MG63 (cell line): ENCODE measurements at regions not wholly inside any gene's neighbourhood (a gene's known extent, or its start where the extent isn't known, plus 50 kb on each side); places are given as distances from the start of the nearest gene placed in this dataset.
"Not testable (repeated sequence)": the region's sequence is repeated elsewhere in the genome, so short reads cannot be mapped to it uniquely, and the experiment has no call there.

Experiments
- DNase-seq: peaks from one replicate; pipeline ENCODE4 v3.0.0-alpha.2; 2020
- H3K27me3 ChIP-seq: fragments of 250-450 bp; sonication (Bioruptor Pico); 2 replicates; pipeline ENCODE4 v1.5.1; 2020; ENCODE audit warnings: mild to moderate bottlenecking, moderate library complexity
- H3K36me3 ChIP-seq: fragments of 250-450 bp; sonication (Bioruptor Pico); 2 replicates; pipeline ENCODE4 v1.5.1; 2020; ENCODE audit warnings: mild to moderate bottlenecking, moderate library complexity
- H3K4me3 ChIP-seq: fragments of 250-450 bp; sonication (Bioruptor Pico); 2 replicates; pipeline ENCODE4 v1.5.1; 2020; ENCODE audit warnings: mild to moderate bottlenecking, moderate library complexity
- H3K9me3 ChIP-seq: fragments of 250-450 bp; sonication (Bioruptor Pico); 2 replicates; pipeline ENCODE4 v1.5.1; 2020; ENCODE audit warnings: mild to moderate bottlenecking, moderate library complexity

DNA sequence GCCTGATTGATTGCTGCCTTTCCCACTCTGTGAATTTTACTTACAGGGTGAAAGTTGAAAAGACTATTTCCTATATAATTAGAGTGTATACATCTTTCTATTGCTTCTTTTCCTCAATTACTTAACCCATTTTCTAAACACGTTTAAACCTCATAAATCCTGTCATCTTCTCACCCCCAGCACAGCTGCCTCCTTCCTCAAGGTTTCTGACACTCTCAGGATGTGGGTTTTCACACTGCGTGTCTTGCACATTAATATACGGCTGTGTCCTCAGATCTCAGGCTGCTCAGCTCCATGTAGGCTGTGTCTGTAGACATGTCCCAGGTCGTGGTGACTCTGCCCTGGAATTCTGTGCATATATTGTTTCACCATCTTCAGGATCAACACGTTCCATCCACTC, 97.6 kb upstream of the GOLGA6L6 start:
- peaks cover 17% of the 10 kb centered on the region for H3K27me3 ChIP-seq
- H3K9me3 ChIP-seq, H3K36me3 ChIP-seq, DNase-seq, H3K4me3 ChIP-seq: not testable (repeated sequence)

- DNase-seq, H3K4me3 ChIP-seq: not testable (repeated sequence)
These were observed 95.9 kb upstream of the GOLGA6L6 start for GRCh38 chr15:20637499-20637898.

GRCh38 chr15:20629526-20629925, 87.9 kb upstream of the GOLGA6L6 start:
- H3K4me3 ChIP-seq, H3K27me3 ChIP-seq, DNase-seq, H3K9me3 ChIP-seq, H3K36me3 ChIP-seq: not testable (repeated sequence)

More at GRCh38 chr15:20637499-20637898, 95.9 kb upstream of the GOLGA6L6 start:
- not testable (repeated sequence) for H3K36me3 ChIP-seq, H3K9me3 ChIP-seq, H3K27me3 ChIP-seq

GRCh38 chr15:20628538-20628937, 86.9 kb upstream of the GOLGA6L6 start:
- H3K9me3 ChIP-seq, H3K36me3 ChIP-seq, H3K4me3 ChIP-seq, DNase-seq, H3K27me3 ChIP-seq: not testable (repeated sequence)

GRCh38 chr15:20625469-20625868, 83.9 kb upstream of the GOLGA6L6 start:
- not testable (repeated sequence) for DNase-seq, H3K4me3 ChIP-seq, H3K9me3 ChIP-seq, H3K36me3 ChIP-seq, H3K27me3 ChIP-seq

- DNase-seq = peak; percentile 18
- H3K9me3 ChIP-seq, H3K27me3 ChIP-seq, H3K4me3 ChIP-seq, H3K36me3 ChIP-seq: not testable (repeated sequence)
These were observed 82.5 kb upstream of the GOLGA6L6 start for GRCh38 chr15:20624085-20624484.

DNA sequence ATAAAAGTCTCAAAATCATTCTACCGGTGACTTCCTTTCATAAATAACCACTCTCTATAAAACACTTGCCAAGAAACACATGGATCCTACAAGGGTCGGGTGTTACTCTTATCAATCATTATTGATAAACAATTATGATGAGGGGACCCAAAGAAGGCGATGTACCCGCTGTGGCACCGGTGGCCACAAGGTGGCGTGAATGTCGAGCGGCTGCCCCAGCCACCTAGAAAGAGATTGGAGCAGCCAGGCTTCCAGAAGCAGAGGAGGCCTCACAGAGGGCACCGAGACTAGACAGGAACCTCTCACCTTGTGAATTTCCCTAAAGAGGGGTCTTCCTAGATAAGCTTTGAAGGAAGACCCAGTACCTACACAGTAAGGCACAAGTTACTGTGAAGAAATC, 80.5 kb upstream of the GOLGA6L6 start:
- DNase-seq, H3K27me3 ChIP-seq, H3K4me3 ChIP-seq, H3K9me3 ChIP-seq, H3K36me3 ChIP-seq: not testable (repeated sequence)

DNA sequence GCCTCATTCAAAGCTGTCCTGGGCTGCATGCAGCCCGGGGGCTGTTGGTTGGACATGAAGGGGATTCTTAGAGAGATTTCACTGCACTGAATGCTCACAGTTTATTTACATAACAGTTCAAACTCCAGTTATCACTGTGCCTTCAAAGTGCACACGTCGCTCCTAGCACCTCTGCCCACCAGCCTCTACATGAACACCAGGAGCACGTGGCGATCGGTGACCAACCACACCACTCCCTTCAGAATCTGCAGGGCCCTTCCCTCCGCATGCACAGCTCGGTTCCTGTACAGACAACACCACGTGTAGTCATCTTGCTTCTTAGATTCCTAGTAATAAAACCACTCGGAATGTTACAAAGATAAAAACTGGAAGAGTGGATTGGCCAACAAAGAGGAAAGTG, 72.9 kb upstream of the GOLGA6L6 start:
- not testable (repeated sequence) for H3K9me3 ChIP-seq, H3K4me3 ChIP-seq, H3K36me3 ChIP-seq, H3K27me3 ChIP-seq, DNase-seq

- H3K4me3 ChIP-seq, H3K9me3 ChIP-seq, H3K36me3 ChIP-seq, DNase-seq, H3K27me3 ChIP-seq: not testable (repeated sequence)
These were observed 71.2 kb upstream of the GOLGA6L6 start for GRCh38 chr15:20612796-20613195.

GRCh38 chr15:20612356-20612755, 70.8 kb upstream of the GOLGA6L6 start:
- not testable (repeated sequence) for DNase-seq, H3K9me3 ChIP-seq, H3K27me3 ChIP-seq, H3K4me3 ChIP-seq, H3K36me3 ChIP-seq

DNA sequence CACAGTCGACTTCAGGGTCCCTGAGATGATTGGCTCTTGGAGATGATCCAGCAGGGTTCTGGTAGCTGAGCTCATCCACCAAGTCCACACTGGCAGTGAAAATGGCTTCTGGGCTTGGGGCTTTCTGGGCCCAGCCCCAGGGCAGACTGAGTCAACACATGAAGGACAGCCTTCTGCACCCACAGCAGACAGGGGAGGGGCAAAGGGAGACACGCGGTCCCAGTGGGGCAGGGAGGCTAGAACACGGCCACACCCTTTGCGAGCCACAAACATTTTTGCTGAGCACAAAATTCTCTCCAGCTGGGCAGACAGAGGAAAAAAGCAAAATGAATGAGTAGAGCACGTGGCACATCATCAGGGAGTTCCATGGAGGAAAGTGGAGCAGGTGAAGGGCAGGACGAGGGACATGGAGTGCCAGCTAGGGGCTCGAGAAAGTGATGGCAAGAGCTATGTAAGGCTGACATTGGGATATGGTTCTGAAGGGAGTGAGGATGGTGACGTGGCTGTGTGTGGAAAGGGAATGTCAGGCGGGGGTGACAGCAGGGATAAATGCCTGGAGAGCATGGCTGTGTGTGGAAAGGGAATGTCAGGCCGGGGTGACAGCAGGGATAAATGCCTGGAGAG, 70.2 kb upstream of the GOLGA6L6 start:
- DNase-seq, H3K36me3 ChIP-seq: not testable (repeated sequence)

GRCh38 chr15:20608179-20608578, 66.6 kb upstream of the GOLGA6L6 start:
- DNase-seq, H3K4me3 ChIP-seq, H3K9me3 ChIP-seq, H3K36me3 ChIP-seq, H3K27me3 ChIP-seq: not testable (repeated sequence)

More for the DNA sequence above, 70.2 kb upstream of the GOLGA6L6 start:
- H3K9me3 ChIP-seq, H3K4me3 ChIP-seq, H3K27me3 ChIP-seq: not testable (repeated sequence)

GRCh38 chr15:20597245-20597644, 55.6 kb upstream of the GOLGA6L6 start:
- not testable (repeated sequence) for H3K36me3 ChIP-seq

GRCh38 chr15:20594219-20594618, 52.6 kb upstream of the GOLGA6L6 start:
- H3K36me3 ChIP-seq, H3K4me3 ChIP-seq, H3K9me3 ChIP-seq, DNase-seq, H3K27me3 ChIP-seq: not testable (repeated sequence)

More at GRCh38 chr15:20597245-20597644, 55.6 kb upstream of the GOLGA6L6 start:
- H3K9me3 ChIP-seq, H3K27me3 ChIP-seq, DNase-seq, H3K4me3 ChIP-seq: not testable (repeated sequence)

- not testable (repeated sequence) for DNase-seq, H3K36me3 ChIP-seq, H3K9me3 ChIP-seq, H3K27me3 ChIP-seq, H3K4me3 ChIP-seq
These were observed 50.3 kb upstream of the GOLGA6L6 start for GRCh38 chr15:20591936-20592335.
